ENCODE measurements at regions not wholly inside any gene's neighbourhood (a gene's known extent, or its start where the extent isn't known, plus 50 kb on each side); places are given as distances from the start of the nearest gene placed in this dataset.

GRCh38 chr16:62586128-62586862 lies 550.1 kb upstream of the CDH8 start:
- no peaks in the 10 kb centered on the region for H3K27me3 ChIP-seq (ENCODE audit: insufficient read depth, poor library complexity, severe bottlenecking)
- H3K27ac ChIP-seq (replicated peaks) = no peak overlapping the region
- no peak for DNase-seq (ENCODE audit: low read depth in 1 of 2, low spot score in 1 of 2)
- no peak overlapping the region for H3K4me3 ChIP-seq (replicated peaks; ENCODE audit: insufficient read depth, low read length)
- TF ChIP-seq GABPA (IDR thresholded peaks at IDR 0.05; ENCODE audit: low read depth) (no peak), REST (IDR thresholded peaks at IDR 0.05; ENCODE audit: insufficient replicate concordance, low read depth) (no peak), SPI1 (IDR thresholded peaks at IDR 0.05; ENCODE audit: borderline replicate concordance, low read depth) (no peak), POLR2AphosphoS5 (IDR thresholded peaks at IDR 0.05; ENCODE audit: low read depth) (no peak), CTCF (IDR thresholded peaks at IDR 0.05; ENCODE audit: insufficient read depth, low read length) (no peak)

- TF ChIP-seq SPI1 (IDR thresholded peaks at IDR 0.05; ENCODE audit: borderline replicate concordance, low read depth) = no peak
- TF ChIP-seq GABPA (IDR thresholded peaks at IDR 0.05; ENCODE audit: low read depth) = no peak
- no peak for TF ChIP-seq CTCF (IDR thresholded peaks at IDR 0.05; ENCODE audit: insufficient read depth, low read length)
- TF ChIP-seq POLR2AphosphoS5 (IDR thresholded peaks at IDR 0.05; ENCODE audit: low read depth) = no peak
- TF ChIP-seq REST (IDR thresholded peaks at IDR 0.05; ENCODE audit: insufficient replicate concordance, low read depth) = no peak
- H3K4me3 ChIP-seq (replicated peaks; ENCODE audit: insufficient read depth, low read length) = no peak overlapping the region
- no peak overlapping the region for H3K27ac ChIP-seq (replicated peaks)
- no peak for DNase-seq (ENCODE audit: low read depth in 1 of 2, low spot score in 1 of 2)
- H3K27me3 ChIP-seq (ENCODE audit: insufficient read depth, poor library complexity, severe bottlenecking) = no peaks in the 10 kb centered on the region
Measured at GRCh38 chr16:62585041-62585545, 548.9 kb upstream of the CDH8 start.

GRCh38 chr16:62583414-62583813 lies 547.2 kb upstream of the CDH8 start:
- TF ChIP-seq GABPA (IDR thresholded peaks at IDR 0.05; ENCODE audit: low read depth) = no peak
- TF ChIP-seq REST (IDR thresholded peaks at IDR 0.05; ENCODE audit: insufficient replicate concordance, low read depth) = no peak
- TF ChIP-seq POLR2AphosphoS5 (IDR thresholded peaks at IDR 0.05; ENCODE audit: low read depth) = no peak
- TF ChIP-seq CTCF (IDR thresholded peaks at IDR 0.05; ENCODE audit: insufficient read depth, low read length) = no peak
- TF ChIP-seq SPI1 (IDR thresholded peaks at IDR 0.05; ENCODE audit: borderline replicate concordance, low read depth) = no peak
- no peak for DNase-seq (ENCODE audit: low read depth in 1 of 2, low spot score in 1 of 2)
- no peaks in the 10 kb centered on the region for H3K27me3 ChIP-seq (ENCODE audit: insufficient read depth, poor library complexity, severe bottlenecking)
- no peak overlapping the region for H3K27ac ChIP-seq (replicated peaks)
- no peak overlapping the region for H3K4me3 ChIP-seq (replicated peaks; ENCODE audit: insufficient read depth, low read length)

All from HL-60 (cell line).